MM.1S (cell line): ENCODE measurements at regions not wholly inside any gene's neighbourhood (a gene's known extent, or its start where the extent isn't known, plus 50 kb on each side); places are given as distances from the start of the nearest gene placed in this dataset.

Experiments used
- DNase-seq: peaks from one replicate; pipeline ENCODE4 v3.0.0-alpha.2; 2015
- H2AFZ ChIP-seq: fragments of 300-600 bp; sonication (generic); 2 replicates; pipeline ENCODE4 v1.6.0; 2016; ENCODE audit warnings: antibody characterized with exemption, low read length
- H3F3A ChIP-seq: fragments of 300-600 bp; sonication (generic); 2 replicates; pipeline ENCODE4 v1.6.1; 2016; ENCODE audit warnings: mild to moderate bottlenecking, antibody characterized with exemption, low read length, moderate library complexity, mixed read lengths; ENCODE audit not compliant: insufficient read depth
- H3K27ac ChIP-seq: fragments of 300-600 bp; sonication (generic); 2 replicates; pipeline ENCODE4 v1.5.1; 2016; ENCODE audit warnings: mild to moderate bottlenecking, low read length
- H3K27me3 ChIP-seq: fragments of 300-600 bp; sonication (generic); replicated peaks from 2 replicates; pipeline ENCODE4 v1.6.0; 2016; ENCODE audit warnings: low read length; ENCODE audit not compliant: insufficient read depth
- H3K36me3 ChIP-seq: fragments of 300-600 bp; sonication (generic); replicated peaks from 2 replicates; pipeline ENCODE4 v1.6.1; 2016; ENCODE audit warnings: mild to moderate bottlenecking, low read length, mixed read lengths; ENCODE audit not compliant: insufficient read depth
- H3K4me1 ChIP-seq: fragments of 300-600 bp; sonication (generic); 2 replicates; pipeline ENCODE4 v1.6.1; 2016; ENCODE audit warnings: low read length, mixed read lengths
- H3K4me2 ChIP-seq: fragments of 300-600 bp; sonication (generic); 2 replicates; pipeline ENCODE4 v1.6.0; 2016; ENCODE audit warnings: low read depth, low read length
- H3K4me3 ChIP-seq: fragments of 300-600 bp; sonication (generic); 2 replicates; pipeline ENCODE4 v1.5.1; 2016; ENCODE audit warnings: low read length, mixed read lengths
- H3K79me2 ChIP-seq: fragments of 300-600 bp; sonication (generic); 2 replicates; pipeline ENCODE4 v1.6.1; 2016; ENCODE audit warnings: mixed run types, low read length, mixed read lengths
- H3K9ac ChIP-seq: fragments of 300-600 bp; sonication (generic); 2 replicates; pipeline ENCODE4 v1.6.1; 2016; ENCODE audit warnings: low read length, mixed read lengths
- H3K9me2 ChIP-seq: fragments of 300-600 bp; sonication (generic); replicated peaks from 2 replicates; pipeline ENCODE4 v1.6.1; 2016; ENCODE audit warnings: mild to moderate bottlenecking, low read length, mixed read lengths; ENCODE audit not compliant: insufficient read depth
- H3K9me3 ChIP-seq: fragments of 300-600 bp; sonication (generic); replicated peaks from 2 replicates; pipeline ENCODE4 v1.6.1; 2016; ENCODE audit warnings: mild to moderate bottlenecking, low read length, mixed read lengths; ENCODE audit not compliant: insufficient read depth
- H4K20me1 ChIP-seq: fragments of 300-600 bp; sonication (generic); 2 replicates; pipeline ENCODE4 v1.6.1; 2016; ENCODE audit warnings: mild to moderate bottlenecking, low read length, moderate library complexity, mixed read lengths; ENCODE audit not compliant: insufficient read depth
- EZH2 ChIP-seq: fragments of 300-600 bp; sonication (generic); optimal IDR thresholded peaks from 2 replicates; pipeline ENCODE3; 2017; ENCODE audit warnings: low read depth, mild to moderate bottlenecking, antibody characterized with exemption, low read length, mixed read lengths
- EZH2phosphoT487 ChIP-seq: fragments of 300-600 bp; sonication (generic); IDR thresholded peaks from 2 replicates; pipeline ENCODE4 v1.6.1; 2018; ENCODE audit warnings: antibody characterized with exemption, low read length
- TF ChIP-seq, protein P1 (sequence below): fragments of 300-600 bp; sonication (generic); IDR thresholded peaks from 2 replicates; pipeline ENCODE4 v1.5.1; 2016; ENCODE audit warnings: antibody characterized with exemption, low read length, mixed read lengths

DNA sequence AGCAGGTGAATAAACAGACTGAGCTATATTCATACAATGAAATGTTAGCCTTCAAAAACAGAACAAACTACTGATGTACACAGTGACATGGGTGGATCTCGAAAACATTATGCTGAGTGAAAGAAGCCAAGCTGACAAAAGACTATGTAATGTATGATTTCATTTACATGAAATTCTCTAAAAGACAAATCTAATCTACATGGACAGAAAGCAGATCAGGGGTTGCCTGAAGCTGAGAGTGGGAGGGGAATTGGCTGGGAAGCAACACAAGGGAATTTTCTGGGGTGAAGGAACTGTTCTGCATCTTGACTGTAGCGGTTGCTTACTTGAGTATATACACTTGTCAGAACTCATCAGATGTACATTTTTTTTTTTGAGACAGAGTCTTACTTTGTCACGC is 121.7 kb upstream of the SVIL start:
- TF ChIP-seq EZH2 (no peak), EZH2phosphoT487 (no peak)

DNA sequence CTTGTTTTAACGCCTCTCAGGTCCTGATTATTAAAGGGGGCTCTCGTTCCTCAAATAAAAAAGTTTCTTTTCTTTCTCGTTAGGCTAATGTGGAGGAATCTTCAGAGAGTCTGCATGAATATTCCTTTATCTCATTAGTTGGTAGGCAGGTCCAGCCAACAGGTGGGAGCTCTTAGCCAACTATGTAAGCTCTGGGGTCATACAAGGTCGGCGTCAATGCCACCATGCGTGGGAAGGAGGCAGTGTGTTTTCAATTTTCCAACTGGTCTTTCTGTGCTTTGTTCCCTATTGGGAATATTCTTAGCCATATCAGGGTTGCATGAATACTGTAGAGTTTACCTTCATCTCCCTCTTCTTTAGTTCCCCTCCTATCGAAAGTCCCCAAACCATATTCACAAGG is 118.5 kb upstream of the SVIL start:
- H4K20me1 ChIP-seq: no peaks in the 10 kb centered on the region

More for the DNA sequence above, 121.7 kb upstream of the SVIL start:
- H3K9me3 ChIP-seq: no peaks in the 10 kb centered on the region
- no peak overlapping the region for H3K4me3 ChIP-seq
- no peaks in the 10 kb centered on the region for H3K79me2 ChIP-seq
- no peaks in the 10 kb centered on the region for H4K20me1 ChIP-seq
- DNase-seq: no peak
- no peak overlapping the region for H3K9ac ChIP-seq
- H3K27me3 ChIP-seq: no peaks in the 10 kb centered on the region
- H3F3A ChIP-seq: no peaks in the 10 kb centered on the region
- no peak overlapping the region for H3K4me2 ChIP-seq
- no peak overlapping the region for H2AFZ ChIP-seq
- H3K4me1 ChIP-seq: no peaks in the 10 kb centered on the region
- no peak overlapping the region for H3K27ac ChIP-seq
- no peaks in the 10 kb centered on the region for H3K36me3 ChIP-seq
- no peaks in the 10 kb centered on the region for H3K9me2 ChIP-seq

DNA sequence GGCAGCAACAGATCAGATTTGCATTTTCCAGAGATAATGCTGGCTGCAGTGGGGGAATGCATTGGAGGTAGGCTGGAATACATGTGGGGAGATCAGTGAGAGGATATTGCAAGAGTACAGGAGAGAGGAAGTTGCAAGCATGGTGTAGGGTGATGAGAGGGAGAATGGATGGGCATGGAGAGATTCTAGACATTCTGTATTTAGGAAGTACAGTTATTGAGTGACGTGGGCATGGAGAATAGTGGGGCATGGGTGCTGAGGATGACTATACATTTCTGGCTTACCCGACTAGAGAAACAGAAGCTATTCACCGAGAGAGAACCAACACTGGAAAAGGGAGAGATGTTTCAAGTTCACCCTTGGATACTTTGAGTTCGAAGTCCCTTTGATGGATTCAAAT is 116.9 kb upstream of the SVIL start:
- H2AFZ ChIP-seq: no peak overlapping the region
- no peaks in the 10 kb centered on the region for H3K9me2 ChIP-seq
- H3K4me2 ChIP-seq: no peak overlapping the region
- no peaks in the 10 kb centered on the region for H3K36me3 ChIP-seq
- H3K79me2 ChIP-seq: no peaks in the 10 kb centered on the region
- no peak for TF ChIP-seq EZH2phosphoT487
- no peak for TF ChIP-seq EZH2
- TF ChIP-seq, protein P1, sequence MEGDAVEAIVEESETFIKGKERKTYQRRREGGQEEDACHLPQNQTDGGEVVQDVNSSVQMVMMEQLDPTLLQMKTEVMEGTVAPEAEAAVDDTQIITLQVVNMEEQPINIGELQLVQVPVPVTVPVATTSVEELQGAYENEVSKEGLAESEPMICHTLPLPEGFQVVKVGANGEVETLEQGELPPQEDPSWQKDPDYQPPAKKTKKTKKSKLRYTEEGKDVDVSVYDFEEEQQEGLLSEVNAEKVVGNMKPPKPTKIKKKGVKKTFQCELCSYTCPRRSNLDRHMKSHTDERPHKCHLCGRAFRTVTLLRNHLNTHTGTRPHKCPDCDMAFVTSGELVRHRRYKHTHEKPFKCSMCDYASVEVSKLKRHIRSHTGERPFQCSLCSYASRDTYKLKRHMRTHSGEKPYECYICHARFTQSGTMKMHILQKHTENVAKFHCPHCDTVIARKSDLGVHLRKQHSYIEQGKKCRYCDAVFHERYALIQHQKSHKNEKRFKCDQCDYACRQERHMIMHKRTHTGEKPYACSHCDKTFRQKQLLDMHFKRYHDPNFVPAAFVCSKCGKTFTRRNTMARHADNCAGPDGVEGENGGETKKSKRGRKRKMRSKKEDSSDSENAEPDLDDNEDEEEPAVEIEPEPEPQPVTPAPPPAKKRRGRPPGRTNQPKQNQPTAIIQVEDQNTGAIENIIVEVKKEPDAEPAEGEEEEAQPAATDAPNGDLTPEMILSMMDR: no peak
- no peaks in the 10 kb centered on the region for H3K4me1 ChIP-seq
- no peak overlapping the region for H3K4me3 ChIP-seq
- H3K9ac ChIP-seq: no peak overlapping the region
- no peaks in the 10 kb centered on the region for H3K27me3 ChIP-seq
- H4K20me1 ChIP-seq: no peaks in the 10 kb centered on the region
- H3K27ac ChIP-seq: no peak overlapping the region
- H3K9me3 ChIP-seq: no peaks in the 10 kb centered on the region
- H3F3A ChIP-seq: no peaks in the 10 kb centered on the region
- no peak for DNase-seq

More for the DNA sequence above, 118.5 kb upstream of the SVIL start:
- no peaks in the 10 kb centered on the region for H3K9me3 ChIP-seq
- no peak overlapping the region for H2AFZ ChIP-seq
- DNase-seq: no peak
- no peak overlapping the region for H3K9ac ChIP-seq
- H3K27ac ChIP-seq: no peak overlapping the region
- no peaks in the 10 kb centered on the region for H3K9me2 ChIP-seq
- H3K36me3 ChIP-seq: no peaks in the 10 kb centered on the region
- no peaks in the 10 kb centered on the region for H3F3A ChIP-seq
- no peak for TF ChIP-seq EZH2
- TF ChIP-seq, protein P1: no peak
- no peaks in the 10 kb centered on the region for H3K79me2 ChIP-seq
- H3K4me2 ChIP-seq: no peak overlapping the region
- H3K4me3 ChIP-seq: no peak overlapping the region
- no peaks in the 10 kb centered on the region for H3K27me3 ChIP-seq
- H3K4me1 ChIP-seq: no peaks in the 10 kb centered on the region

DNA sequence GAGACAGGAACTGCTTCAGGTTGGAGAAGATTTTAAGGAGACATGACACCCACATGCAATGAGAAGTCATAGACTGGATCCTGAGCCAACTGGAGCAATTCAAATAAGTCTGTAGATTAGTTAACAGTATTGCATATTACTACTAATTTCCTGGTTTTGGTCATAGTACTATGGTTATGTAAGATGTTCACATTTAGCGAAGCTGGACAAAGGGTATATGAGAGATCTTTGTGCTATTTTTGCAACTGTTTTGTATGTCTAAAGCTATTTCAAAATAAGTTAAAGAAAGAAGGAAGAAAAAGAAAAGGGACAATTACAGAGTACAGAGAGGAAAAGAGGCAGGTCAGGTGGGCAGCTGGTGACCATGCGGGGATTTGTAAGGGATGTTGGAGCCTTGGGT is 116.5 kb upstream of the SVIL start:
- Histone ChIP-seq H3K27ac (no peak overlapping the region), H3K4me3 (no peak overlapping the region), H3F3A (no peaks in the 10 kb centered on the region), H3K9me2 (no peaks in the 10 kb centered on the region), H3K9ac (no peak overlapping the region), H3K9me3 (no peaks in the 10 kb centered on the region), H3K79me2 (no peaks in the 10 kb centered on the region), H4K20me1 (no peaks in the 10 kb centered on the region), H3K27me3 (no peaks in the 10 kb centered on the region), H3K4me2 (no peak overlapping the region), H3K4me1 (no peaks in the 10 kb centered on the region), H2AFZ (no peak overlapping the region), H3K36me3 (no peaks in the 10 kb centered on the region)
- no peak for DNase-seq
- TF ChIP-seq EZH2: no peak
- no peak for TF ChIP-seq EZH2phosphoT487
- TF ChIP-seq, protein P1: no peak
